NB4 (cell line): ENCODE measurements at regions not wholly inside any gene's neighbourhood (a gene's known extent, or its start where the extent isn't known, plus 50 kb on each side); places are given as distances from the start of the nearest gene placed in this dataset.

Source experiments
- CTCF ChIP-seq: IDR thresholded peaks from one replicate; pipeline ENCODE4 v1.5.1; 2012; ENCODE audit warnings: low read depth, low read length
- POLR2A ChIP-seq: IDR thresholded peaks from 2 replicates; pipeline ENCODE4 v1.6.1; 2011; ENCODE audit warnings: mild to moderate bottlenecking; ENCODE audit not compliant: insufficient read length; ENCODE audit errors: extremely low read depth

- no peak for TF ChIP-seq CTCF
- TF ChIP-seq POLR2A, result no peak
These were observed 121.3 kb upstream of the ZNF516 start for GRCh38 chr18:76616373-76616772.
